ENCODE measurements at regions not wholly inside any gene's neighbourhood (a gene's known extent, or its start where the extent isn't known, plus 50 kb on each side); places are given as distances from the start of the nearest gene placed in this dataset.

DNA sequence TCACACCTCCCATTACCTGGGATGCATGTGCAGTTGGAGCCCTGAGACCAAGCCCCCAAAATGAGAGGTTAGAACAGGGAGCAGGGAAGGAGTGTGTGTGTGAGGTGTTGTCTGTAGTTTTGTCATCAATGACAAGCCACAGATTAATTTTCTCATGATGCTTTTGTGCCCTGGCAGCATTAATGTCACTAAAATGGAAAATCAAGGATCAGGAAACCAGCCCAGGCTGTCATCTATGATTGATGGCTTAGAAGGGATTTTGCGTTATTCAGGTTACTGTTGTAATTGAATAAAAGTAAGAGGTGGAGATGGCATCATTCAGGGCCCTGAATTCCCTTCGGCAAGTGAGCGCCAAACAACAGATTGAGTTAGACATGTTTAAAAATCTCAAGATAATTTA is 130.5 kb upstream of the C1QTNF7 start:
- Mint-ChIP-seq H3K4me1 (peaks cover 23% of the 10 kb centered on the region), H3K4me3 (no peak overlapping the region), H3K27me3 (ENCODE audit: low read depth, poor library complexity) (peaks cover 3% of the 10 kb centered on the region), H3K27ac (no peak overlapping the region), H3K36me3 (ENCODE audit: low read depth) (no peaks in the 10 kb centered on the region), H3K9me3 (no peaks in the 10 kb centered on the region)
- DNase-seq = no peak
- no peak for TF ChIP-seq CTCF (IDR thresholded peaks at IDR 0.05)

DNA sequence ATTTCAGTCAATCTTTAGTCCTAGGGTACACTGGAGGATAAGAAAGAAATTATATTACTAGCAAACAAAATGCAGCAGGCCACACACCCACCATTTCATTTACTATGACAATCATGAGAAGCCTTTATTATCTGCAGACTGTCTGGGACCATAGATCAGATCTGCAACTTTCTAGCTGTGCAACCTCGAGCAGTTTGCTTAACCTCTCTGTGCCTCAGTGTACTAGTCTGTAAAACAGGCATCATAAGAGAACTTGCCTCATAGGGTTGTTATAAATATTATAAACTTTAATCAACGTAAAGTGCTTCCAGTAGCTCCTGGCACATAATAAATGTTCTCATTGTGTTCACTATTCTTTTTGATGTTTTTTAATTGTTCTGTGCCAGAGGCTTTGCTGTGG is 128.2 kb upstream of the C1QTNF7 start:
- no peaks in the 10 kb centered on the region for H3K9me3 Mint-ChIP-seq
- TF ChIP-seq CTCF (IDR thresholded peaks at IDR 0.05) = no peak
- H3K27me3 Mint-ChIP-seq (ENCODE audit: low read depth, poor library complexity) = no peaks in the 10 kb centered on the region
- DNase-seq = no peak
- H3K36me3 Mint-ChIP-seq (ENCODE audit: low read depth) = no peaks in the 10 kb centered on the region
- H3K4me3 Mint-ChIP-seq = no peak overlapping the region
- H3K4me1 Mint-ChIP-seq = peaks cover 26% of the 10 kb centered on the region
- no peak overlapping the region for H3K27ac Mint-ChIP-seq

GRCh38 chr4:15303052-15303641 is 124.7 kb upstream of the C1QTNF7 start:
- Mint-ChIP-seq H3K9me3 (no peaks in the 10 kb centered on the region), H3K36me3 (ENCODE audit: low read depth) (no peaks in the 10 kb centered on the region), H3K4me3 (no peak overlapping the region), H3K4me1 (peaks cover 34% of the 10 kb centered on the region), H3K27ac (peak overlapping the region; percentile 11), H3K27me3 (ENCODE audit: low read depth, poor library complexity) (peaks cover 4% of the 10 kb centered on the region)
- TF ChIP-seq CTCF (IDR thresholded peaks at IDR 0.05) = no peak
- DNase-seq = no peak

DNA sequence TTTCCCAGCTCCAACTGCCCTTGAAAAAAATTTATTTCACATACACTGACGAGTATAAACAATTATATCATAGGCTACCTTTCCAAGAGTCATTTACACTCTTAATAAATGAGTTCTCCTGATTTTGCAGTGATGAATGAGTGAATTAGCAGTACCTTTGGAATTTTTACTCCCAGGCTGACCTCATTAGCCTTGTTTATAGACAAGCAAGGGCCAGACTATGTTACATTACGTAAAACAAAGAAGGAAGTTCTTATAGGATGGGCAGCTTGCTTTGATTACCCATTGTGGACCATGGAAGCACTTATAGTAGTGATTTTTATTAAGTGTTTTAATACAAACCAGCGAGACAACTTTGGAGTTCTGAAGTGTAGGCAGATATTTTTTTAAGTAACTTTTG is 112.9 kb upstream of the C1QTNF7 start:
- Mint-ChIP-seq H3K27ac (no peak overlapping the region), H3K27me3 (ENCODE audit: low read depth, poor library complexity) (no peaks in the 10 kb centered on the region), H3K36me3 (ENCODE audit: low read depth) (peaks cover 3% of the 10 kb centered on the region), H3K4me1 (peaks cover 17% of the 10 kb centered on the region), H3K4me3 (no peak overlapping the region), H3K9me3 (peaks cover 19% of the 10 kb centered on the region)
- no peak for TF ChIP-seq CTCF (IDR thresholded peaks at IDR 0.05)
- DNase-seq = no peak

GRCh38 chr4:15317246-15317645 is 110.6 kb upstream of the C1QTNF7 start:
- Mint-ChIP-seq H3K27ac (no peak overlapping the region), H3K4me3 (no peak overlapping the region), H3K9me3 (no peaks in the 10 kb centered on the region), H3K4me1 (peaks cover 23% of the 10 kb centered on the region), H3K27me3 (ENCODE audit: low read depth, poor library complexity) (no peaks in the 10 kb centered on the region), H3K36me3 (ENCODE audit: low read depth) (no peaks in the 10 kb centered on the region)
- DNase-seq = no peak
- TF ChIP-seq CTCF (IDR thresholded peaks at IDR 0.05) = no peak

- no peaks in the 10 kb centered on the region for H3K9me3 Mint-ChIP-seq
- H3K27me3 Mint-ChIP-seq (ENCODE audit: low read depth, poor library complexity) = peaks cover 2% of the 10 kb centered on the region
- DNase-seq = no peak
- peaks cover 25% of the 10 kb centered on the region for H3K4me1 Mint-ChIP-seq
- H3K4me3 Mint-ChIP-seq = no peak overlapping the region
- no peak overlapping the region for H3K27ac Mint-ChIP-seq
- no peaks in the 10 kb centered on the region for H3K36me3 Mint-ChIP-seq (ENCODE audit: low read depth)
- TF ChIP-seq CTCF (IDR thresholded peaks at IDR 0.05) = no peak
Measured at GRCh38 chr4:15318621-15319348, 109.0 kb upstream of the C1QTNF7 start.
